ENCODE measurements at regions not wholly inside any gene's neighbourhood (a gene's known extent, or its start where the extent isn't known, plus 50 kb on each side); places are given as distances from the start of the nearest gene placed in this dataset.
A peak's percentile ranks its signal among the peaks of the same experiment; 100 is the strongest.

DNA sequence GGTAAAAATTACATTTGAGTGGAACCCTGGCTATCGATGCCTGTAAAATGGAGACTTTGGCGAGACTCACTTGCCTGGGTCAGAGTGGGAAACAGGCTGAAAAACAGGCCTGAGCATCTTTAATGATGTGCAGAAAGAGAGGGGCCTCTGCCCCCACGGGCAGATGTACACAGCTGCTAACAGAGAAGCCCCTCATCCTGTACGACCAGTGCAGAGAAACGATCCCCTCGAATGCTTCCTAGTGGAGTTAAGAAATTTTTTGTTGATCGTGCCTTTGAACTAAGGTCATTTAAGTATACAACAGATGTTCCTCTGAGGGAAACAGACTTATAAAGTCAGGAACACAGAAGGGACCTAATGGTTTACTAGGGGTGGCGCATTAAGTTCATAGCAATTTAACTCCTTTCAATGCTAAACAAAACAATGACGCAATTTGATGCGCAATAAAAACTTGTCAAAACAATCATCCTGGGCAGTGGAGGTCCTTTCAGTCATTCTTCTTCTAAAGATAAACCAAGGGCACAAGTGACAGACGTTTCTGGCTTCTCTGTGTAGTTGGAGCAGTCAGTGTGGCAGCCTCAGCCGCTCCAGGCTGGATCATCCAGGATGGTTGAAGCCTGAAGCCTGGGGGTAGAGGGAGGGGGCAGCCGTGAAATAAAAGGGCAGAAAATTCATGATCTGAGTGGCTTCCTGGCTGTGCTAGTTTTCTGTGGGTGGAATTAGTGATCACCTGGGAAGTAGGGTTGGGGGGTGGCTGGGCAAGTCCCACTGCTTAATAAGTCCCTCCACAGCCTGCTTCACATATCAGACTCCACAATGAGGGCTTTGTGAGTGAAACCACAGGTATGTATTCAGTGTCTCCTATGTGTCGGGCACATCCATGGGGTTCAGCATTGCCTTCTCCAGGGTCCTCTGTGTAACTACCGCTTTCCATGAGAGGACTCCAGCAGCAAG is 50.8 kb upstream of the MRPS22 start:
- TF ChIP-seq SIN3A (IDR thresholded peaks at IDR 0.05; ENCODE audit: borderline replicate concordance, insufficient read depth, low read depth, low read length), result no peak
- TF ChIP-seq, protein P1, sequence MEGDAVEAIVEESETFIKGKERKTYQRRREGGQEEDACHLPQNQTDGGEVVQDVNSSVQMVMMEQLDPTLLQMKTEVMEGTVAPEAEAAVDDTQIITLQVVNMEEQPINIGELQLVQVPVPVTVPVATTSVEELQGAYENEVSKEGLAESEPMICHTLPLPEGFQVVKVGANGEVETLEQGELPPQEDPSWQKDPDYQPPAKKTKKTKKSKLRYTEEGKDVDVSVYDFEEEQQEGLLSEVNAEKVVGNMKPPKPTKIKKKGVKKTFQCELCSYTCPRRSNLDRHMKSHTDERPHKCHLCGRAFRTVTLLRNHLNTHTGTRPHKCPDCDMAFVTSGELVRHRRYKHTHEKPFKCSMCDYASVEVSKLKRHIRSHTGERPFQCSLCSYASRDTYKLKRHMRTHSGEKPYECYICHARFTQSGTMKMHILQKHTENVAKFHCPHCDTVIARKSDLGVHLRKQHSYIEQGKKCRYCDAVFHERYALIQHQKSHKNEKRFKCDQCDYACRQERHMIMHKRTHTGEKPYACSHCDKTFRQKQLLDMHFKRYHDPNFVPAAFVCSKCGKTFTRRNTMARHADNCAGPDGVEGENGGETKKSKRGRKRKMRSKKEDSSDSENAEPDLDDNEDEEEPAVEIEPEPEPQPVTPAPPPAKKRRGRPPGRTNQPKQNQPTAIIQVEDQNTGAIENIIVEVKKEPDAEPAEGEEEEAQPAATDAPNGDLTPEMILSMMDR (IDR thresholded peaks at IDR 0.05), result no peak
- TF ChIP-seq, protein P2, sequence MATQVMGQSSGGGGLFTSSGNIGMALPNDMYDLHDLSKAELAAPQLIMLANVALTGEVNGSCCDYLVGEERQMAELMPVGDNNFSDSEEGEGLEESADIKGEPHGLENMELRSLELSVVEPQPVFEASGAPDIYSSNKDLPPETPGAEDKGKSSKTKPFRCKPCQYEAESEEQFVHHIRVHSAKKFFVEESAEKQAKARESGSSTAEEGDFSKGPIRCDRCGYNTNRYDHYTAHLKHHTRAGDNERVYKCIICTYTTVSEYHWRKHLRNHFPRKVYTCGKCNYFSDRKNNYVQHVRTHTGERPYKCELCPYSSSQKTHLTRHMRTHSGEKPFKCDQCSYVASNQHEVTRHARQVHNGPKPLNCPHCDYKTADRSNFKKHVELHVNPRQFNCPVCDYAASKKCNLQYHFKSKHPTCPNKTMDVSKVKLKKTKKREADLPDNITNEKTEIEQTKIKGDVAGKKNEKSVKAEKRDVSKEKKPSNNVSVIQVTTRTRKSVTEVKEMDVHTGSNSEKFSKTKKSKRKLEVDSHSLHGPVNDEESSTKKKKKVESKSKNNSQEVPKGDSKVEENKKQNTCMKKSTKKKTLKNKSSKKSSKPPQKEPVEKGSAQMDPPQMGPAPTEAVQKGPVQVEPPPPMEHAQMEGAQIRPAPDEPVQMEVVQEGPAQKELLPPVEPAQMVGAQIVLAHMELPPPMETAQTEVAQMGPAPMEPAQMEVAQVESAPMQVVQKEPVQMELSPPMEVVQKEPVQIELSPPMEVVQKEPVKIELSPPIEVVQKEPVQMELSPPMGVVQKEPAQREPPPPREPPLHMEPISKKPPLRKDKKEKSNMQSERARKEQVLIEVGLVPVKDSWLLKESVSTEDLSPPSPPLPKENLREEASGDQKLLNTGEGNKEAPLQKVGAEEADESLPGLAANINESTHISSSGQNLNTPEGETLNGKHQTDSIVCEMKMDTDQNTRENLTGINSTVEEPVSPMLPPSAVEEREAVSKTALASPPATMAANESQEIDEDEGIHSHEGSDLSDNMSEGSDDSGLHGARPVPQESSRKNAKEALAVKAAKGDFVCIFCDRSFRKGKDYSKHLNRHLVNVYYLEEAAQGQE (IDR thresholded peaks at IDR 0.05; ENCODE audit: insufficient read depth in 1 of 2, low read depth in 2 of 2, low read length in 1 of 2), result no peak
- no peak for TF ChIP-seq TCF7L2 (IDR thresholded peaks at IDR 0.05; ENCODE audit: low read depth, low read length)
- TF ChIP-seq POLR2AphosphoS5 (IDR thresholded peaks at IDR 0.05; ENCODE audit: low read depth, low read length), result no peak
- in situ Hi-C loops (cut with HindIII; ENCODE audit: low pct_unique_long_range_greater_than_20kb, low sequenced_read_pairs), result no loop called here
- POLR2A ChIA-PET, result interaction anchor here (0.9 to 1.0 kb wide), 2 partner anchors 8 to 10 kb away, joined by 3 read pairs; no protein-coding TSS in a partner anchor
- Histone ChIP-seq H3K27me3 (ENCODE audit: control insufficient read depth, insufficient read depth, low read length) (no peaks in the 10 kb centered on the region), H3K36me3 (ENCODE audit: control insufficient read depth, insufficient read depth, low read length) (no peaks in the 10 kb centered on the region), H3K4me1 (ENCODE audit: control insufficient read depth, insufficient read depth, low read length) (peaks cover 40% of the 10 kb centered on the region), H3K27ac (ENCODE audit: low read length) (peak overlapping the region; percentile 46; the same call in 1 of the 2 replicates), H3K4me3 (ENCODE audit: low read depth in 2 of 2, low read length in 2 of 2) (no peak overlapping the region), H3K9me3 (ENCODE audit: control insufficient read depth, insufficient read depth, low read depth, low read length) (no peaks in the 10 kb centered on the region)
- intact Hi-C loops (cut with micrococcal nuclease; ENCODE audit: unreplicated experiment), result no loop called here
- CTCF ChIA-PET, result no interaction called here
- BruUV-seq (replicated peaks), result no TSS peak
- no peak for ATAC-seq
- no peak for DNase-seq (ENCODE audit: low read depth, low spot score)

DNA sequence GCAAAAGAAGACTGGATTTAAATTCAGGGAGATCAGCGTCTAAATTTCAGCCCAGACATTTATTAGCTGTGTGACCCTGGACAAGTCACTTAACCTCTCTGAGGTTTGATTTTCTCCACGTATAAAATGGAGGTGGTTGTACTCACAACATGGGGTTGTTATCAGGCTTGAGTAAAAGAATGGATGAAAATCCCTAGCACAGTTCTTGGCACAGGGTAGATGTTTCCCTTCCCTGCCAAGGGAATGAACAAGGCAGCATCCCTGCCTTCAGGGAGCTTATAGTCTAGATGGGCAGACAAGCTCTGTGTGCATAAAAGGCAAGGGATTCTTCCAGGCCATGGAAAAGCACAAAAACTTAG is 50.2 kb upstream of the MRPS22 start:
- no peaks in the 10 kb centered on the region for H3K9me3 ChIP-seq (ENCODE audit: control insufficient read depth, insufficient read depth, low read depth, low read length)
- ChIA-PET POLR2A (interaction anchor here (0.9 to 1.0 kb wide), 2 partner anchors 8 to 9 kb away, joined by 3 read pairs; no protein-coding TSS in a partner anchor), CTCF (no interaction called here)
- H3K4me1 ChIP-seq (ENCODE audit: control insufficient read depth, insufficient read depth, low read length), result peaks cover 34% of the 10 kb centered on the region
- BruUV-seq (replicated peaks), result no TSS peak
- peak overlapping the region; percentile 46; the same call in 1 of the 2 replicates for H3K27ac ChIP-seq (ENCODE audit: low read length)
- no peak for DNase-seq (ENCODE audit: low read depth, low spot score)
- TF ChIP-seq SIN3A (IDR thresholded peaks at IDR 0.05; ENCODE audit: borderline replicate concordance, insufficient read depth, low read depth, low read length) (no peak), POLR2AphosphoS5 (IDR thresholded peaks at IDR 0.05; ENCODE audit: low read depth, low read length) (no peak), TCF7L2 (IDR thresholded peaks at IDR 0.05; ENCODE audit: low read depth, low read length) (no peak)
- TF ChIP-seq, protein P1 (IDR thresholded peaks at IDR 0.05), result no peak
- TF ChIP-seq, protein P2 (IDR thresholded peaks at IDR 0.05; ENCODE audit: insufficient read depth in 1 of 2, low read depth in 2 of 2, low read length in 1 of 2), result no peak
- no peaks in the 10 kb centered on the region for H3K36me3 ChIP-seq (ENCODE audit: control insufficient read depth, insufficient read depth, low read length)
- no peak overlapping the region for H3K4me3 ChIP-seq (ENCODE audit: low read depth in 2 of 2, low read length in 2 of 2)
- in situ Hi-C loops (cut with HindIII; ENCODE audit: low pct_unique_long_range_greater_than_20kb, low sequenced_read_pairs), result no loop called here
- intact Hi-C loops (cut with micrococcal nuclease; ENCODE audit: unreplicated experiment), result no loop called here
- no peaks in the 10 kb centered on the region for H3K27me3 ChIP-seq (ENCODE audit: control insufficient read depth, insufficient read depth, low read length)
- no peak for ATAC-seq

Measured in Panc1 (cell line).